Immature natural killer cell (primary cell): ENCODE measurements at regions not wholly inside any gene's neighbourhood (a gene's known extent, or its start where the extent isn't known, plus 50 kb on each side); places are given as distances from the start of the nearest gene placed in this dataset.

ENCODE experiments used
- DNase-seq, 3 donors: peaks; one replicate each; pipeline ENCODE4 v3.0.0; 2022; ENCODE audit warnings: mixed read lengths in 1 of 3
- H3K27ac Mint-ChIP-seq, 6 donors: one replicate each; pipeline ENCODE4 v1.8.0; 2020; ENCODE audit warnings: mixed read lengths in 6 of 6, mild to moderate bottlenecking in 5 of 6, inconsistent platforms in 4 of 6, moderate library complexity in 3 of 6
- H3K27me3 Mint-ChIP-seq, 3 donors: one replicate each; pipeline ENCODE4 v1.8.0; 2020 to 2021; ENCODE audit warnings: low read depth in 3 of 3, mild to moderate bottlenecking in 3 of 3, mixed read lengths in 3 of 3, moderate library complexity in 3 of 3, inconsistent platforms in 1 of 3
- H3K36me3 Mint-ChIP-seq, 3 donors: one replicate each; pipeline ENCODE4 v1.8.0; 2020; ENCODE audit warnings: mixed read lengths in 3 of 3, inconsistent platforms in 2 of 3, mild to moderate bottlenecking in 2 of 3
- H3K4me1 Mint-ChIP-seq, 2 donors: one replicate each; pipeline ENCODE4 v1.8.0; 2020; ENCODE audit warnings: inconsistent platforms in 2 of 2, mild to moderate bottlenecking in 2 of 2, mixed read lengths in 2 of 2, moderate library complexity in 1 of 2
- H3K4me3 Mint-ChIP-seq, 5 donors: one replicate each; pipeline ENCODE4 v1.8.0; 2020; ENCODE audit warnings: mild to moderate bottlenecking in 5 of 5, mixed read lengths in 5 of 5, inconsistent platforms in 3 of 5, moderate library complexity in 3 of 5
- H3K9me3 Mint-ChIP-seq, 6 donors: one replicate each; pipeline ENCODE4 v1.8.0; 2020; ENCODE audit warnings: mild to moderate bottlenecking in 6 of 6, mixed read lengths in 6 of 6, inconsistent platforms in 4 of 6, moderate library complexity in 3 of 6

GRCh38 chr3:5791558-5791957, 604.1 kb downstream of the EDEM1 start:
- peaks cover 0 to 7% (median 4%) of the 10 kb centered on the region in 6 donors for H3K9me3 Mint-ChIP-seq
- H3K4me3 Mint-ChIP-seq, result no peak overlapping the region
- peaks cover 0 to 3% (median 0%) of the 10 kb centered on the region in 3 donors for H3K27me3 Mint-ChIP-seq
- no peaks in the 10 kb centered on the region for H3K4me1 Mint-ChIP-seq
- H3K27ac Mint-ChIP-seq, result no peak overlapping the region
- no peaks in the 10 kb centered on the region for H3K36me3 Mint-ChIP-seq
- no peak for DNase-seq

- Mint-ChIP-seq H3K4me1 (no peaks in the 10 kb centered on the region), H3K36me3 (no peaks in the 10 kb centered on the region), H3K4me3 (no peak overlapping the region), H3K9me3 (peaks cover 0 to 10% (median 2%) of the 10 kb centered on the region in 6 donors), H3K27me3 (peaks cover 0 to 2% (median 0%) of the 10 kb centered on the region in 3 donors), H3K27ac (no peak overlapping the region)
- DNase-seq, result no peak
These were observed 609.0 kb downstream of the EDEM1 start for GRCh38 chr3:5796541-5796940.

- Mint-ChIP-seq H3K9me3 (peaks cover 0 to 10% (median 2%) of the 10 kb centered on the region in 6 donors), H3K36me3 (no peaks in the 10 kb centered on the region)
These were observed 611.3 kb downstream of the EDEM1 start for GRCh38 chr3:5798809-5799208.

GRCh38 chr3:5799398-5799797, 611.9 kb downstream of the EDEM1 start:
- no peak for DNase-seq
- Mint-ChIP-seq H3K36me3 (no peaks in the 10 kb centered on the region), H3K27ac (no peak overlapping the region), H3K4me3 (no peak overlapping the region), H3K27me3 (peaks cover 0 to 2% (median 0%) of the 10 kb centered on the region in 3 donors), H3K9me3 (peaks cover 0 to 4% (median 0%) of the 10 kb centered on the region in 6 donors), H3K4me1 (no peaks in the 10 kb centered on the region)

More at GRCh38 chr3:5798809-5799208, 611.3 kb downstream of the EDEM1 start:
- H3K4me3 Mint-ChIP-seq, result no peak overlapping the region
- DNase-seq, result no peak
- H3K27ac Mint-ChIP-seq, result no peak overlapping the region
- peaks cover 0 to 2% (median 0%) of the 10 kb centered on the region in 3 donors for H3K27me3 Mint-ChIP-seq
- H3K4me1 Mint-ChIP-seq, result no peaks in the 10 kb centered on the region

GRCh38 chr3:5800965-5801364, 613.5 kb downstream of the EDEM1 start:
- H3K27ac Mint-ChIP-seq, result no peak overlapping the region
- no peaks in the 10 kb centered on the region for H3K36me3 Mint-ChIP-seq
- H3K27me3 Mint-ChIP-seq, result peaks cover 0 to 2% (median 0%) of the 10 kb centered on the region in 3 donors
- no peak for DNase-seq
- H3K4me3 Mint-ChIP-seq, result no peak overlapping the region
- H3K9me3 Mint-ChIP-seq, result peaks cover 0 to 4% (median 0%) of the 10 kb centered on the region in 6 donors
- no peaks in the 10 kb centered on the region for H3K4me1 Mint-ChIP-seq

- Mint-ChIP-seq H3K4me3 (no peak overlapping the region), H3K36me3 (no peaks in the 10 kb centered on the region), H3K4me1 (no peaks in the 10 kb centered on the region), H3K27ac (no peak overlapping the region), H3K9me3 (peaks cover 0 to 3% (median 0%) of the 10 kb centered on the region in 6 donors), H3K27me3 (peaks cover 0 to 1% (median 0%) of the 10 kb centered on the region in 3 donors)
- no peak for DNase-seq
These were observed 618.7 kb downstream of the EDEM1 start for GRCh38 chr3:5806192-5806591.

- peaks cover 0 to 2% (median 1%) of the 10 kb centered on the region in 3 donors for H3K27me3 Mint-ChIP-seq
- peaks cover 0 to 4% (median 0%) of the 10 kb centered on the region in 6 donors for H3K9me3 Mint-ChIP-seq
- no peaks in the 10 kb centered on the region for H3K36me3 Mint-ChIP-seq
- H3K4me1 Mint-ChIP-seq, result no peaks in the 10 kb centered on the region
- no peak overlapping the region for H3K27ac Mint-ChIP-seq
- DNase-seq, result no peak
- no peak overlapping the region for H3K4me3 Mint-ChIP-seq
These were observed 622.2 kb downstream of the EDEM1 start for GRCh38 chr3:5809586-5810246.

GRCh38 chr3:5811016-5811415, 623.5 kb downstream of the EDEM1 start:
- peaks cover 0 to 4% (median under 1%) of the 10 kb centered on the region in 6 donors for H3K9me3 Mint-ChIP-seq
- no peaks in the 10 kb centered on the region for H3K4me1 Mint-ChIP-seq

GRCh38 chr3:5813521-5813920, 626.0 kb downstream of the EDEM1 start:
- peaks cover 0 to 2% (median 1%) of the 10 kb centered on the region in 3 donors for H3K27me3 Mint-ChIP-seq
- no peak for DNase-seq
- H3K4me1 Mint-ChIP-seq, result no peaks in the 10 kb centered on the region
- H3K9me3 Mint-ChIP-seq, result peaks cover 0 to 4% (median 2%) of the 10 kb centered on the region in 6 donors
- no peak overlapping the region for H3K27ac Mint-ChIP-seq
- H3K4me3 Mint-ChIP-seq, result no peak overlapping the region
- no peaks in the 10 kb centered on the region for H3K36me3 Mint-ChIP-seq

More at GRCh38 chr3:5811016-5811415, 623.5 kb downstream of the EDEM1 start:
- Mint-ChIP-seq H3K36me3 (no peaks in the 10 kb centered on the region), H3K4me3 (no peak overlapping the region), H3K27me3 (peaks cover 0 to 2% (median 1%) of the 10 kb centered on the region in 3 donors), H3K27ac (no peak overlapping the region)
- DNase-seq, result no peak

GRCh38 chr3:5822843-5823242, 635.3 kb downstream of the EDEM1 start:
- Mint-ChIP-seq H3K27ac (no peak overlapping the region), H3K9me3 (peaks cover 3 to 12% (median 5%) of the 10 kb centered on the region in 6 donors), H3K27me3 (no peaks in the 10 kb centered on the region), H3K4me1 (no peaks in the 10 kb centered on the region), H3K4me3 (no peak overlapping the region), H3K36me3 (no peaks in the 10 kb centered on the region)
- DNase-seq, result no peak

- Mint-ChIP-seq H3K27ac (no peak overlapping the region), H3K4me1 (no peaks in the 10 kb centered on the region), H3K4me3 (no peak overlapping the region), H3K27me3 (no peaks in the 10 kb centered on the region), H3K9me3 (peaks cover 5 to 17% (median 8%) of the 10 kb centered on the region in 6 donors), H3K36me3 (no peaks in the 10 kb centered on the region)
- no peak for DNase-seq
These were observed 639.0 kb downstream of the EDEM1 start for GRCh38 chr3:5826467-5826866.

- Mint-ChIP-seq H3K27ac (no peak overlapping the region), H3K4me1 (no peaks in the 10 kb centered on the region)
These were observed 640.7 kb downstream of the EDEM1 start for GRCh38 chr3:5828251-5828650.

GRCh38 chr3:5840056-5840455, 652.5 kb downstream of the EDEM1 start:
- no peak for DNase-seq
- no peak overlapping the region for H3K27ac Mint-ChIP-seq
- peaks cover 0 to under 1% (median 0%) of the 10 kb centered on the region in 3 donors for H3K27me3 Mint-ChIP-seq
- no peaks in the 10 kb centered on the region for H3K4me1 Mint-ChIP-seq
- H3K36me3 Mint-ChIP-seq, result no peaks in the 10 kb centered on the region
- H3K4me3 Mint-ChIP-seq, result no peak overlapping the region
- H3K9me3 Mint-ChIP-seq, result peaks cover 0 to 18% (median 7%) of the 10 kb centered on the region in 6 donors

More at GRCh38 chr3:5828251-5828650, 640.7 kb downstream of the EDEM1 start:
- no peak for DNase-seq
- H3K4me3 Mint-ChIP-seq, result no peak overlapping the region
- no peaks in the 10 kb centered on the region for H3K36me3 Mint-ChIP-seq
- no peaks in the 10 kb centered on the region for H3K27me3 Mint-ChIP-seq
- peaks cover 9 to 22% (median 11%) of the 10 kb centered on the region in 6 donors for H3K9me3 Mint-ChIP-seq

GRCh38 chr3:5841599-5841998, 654.1 kb downstream of the EDEM1 start:
- H3K36me3 Mint-ChIP-seq, result no peaks in the 10 kb centered on the region
- DNase-seq, result no peak
- no peak overlapping the region for H3K4me3 Mint-ChIP-seq
- no peaks in the 10 kb centered on the region for H3K27me3 Mint-ChIP-seq
- H3K9me3 Mint-ChIP-seq, result peaks cover 0 to 6% (median 2%) of the 10 kb centered on the region in 6 donors
- H3K4me1 Mint-ChIP-seq, result no peaks in the 10 kb centered on the region
- no peak overlapping the region for H3K27ac Mint-ChIP-seq

GRCh38 chr3:5846261-5846660, 658.8 kb downstream of the EDEM1 start:
- Mint-ChIP-seq H3K27me3 (peaks cover 0 to 2% (median 0%) of the 10 kb centered on the region in 3 donors), H3K4me3 (no peak overlapping the region), H3K4me1 (no peaks in the 10 kb centered on the region), H3K36me3 (no peaks in the 10 kb centered on the region), H3K27ac (no peak overlapping the region), H3K9me3 (peaks cover 0 to 10% (median 2%) of the 10 kb centered on the region in 6 donors)
- no peak for DNase-seq
